GM21825 (cell line): ENCODE measurements at regions not wholly inside any gene's neighbourhood (a gene's known extent, or its start where the extent isn't known, plus 50 kb on each side); places are given as distances from the start of the nearest gene placed in this dataset.

Source experiments
- ATAC-seq: cut with Tn5 transposase; IDR thresholded peaks from one replicate; pipeline ENCODE4 v1.9.1; 2021; ENCODE audit warnings: mild to moderate bottlenecking, moderate library complexity; ENCODE audit not compliant: unreplicated experiment

DNA sequence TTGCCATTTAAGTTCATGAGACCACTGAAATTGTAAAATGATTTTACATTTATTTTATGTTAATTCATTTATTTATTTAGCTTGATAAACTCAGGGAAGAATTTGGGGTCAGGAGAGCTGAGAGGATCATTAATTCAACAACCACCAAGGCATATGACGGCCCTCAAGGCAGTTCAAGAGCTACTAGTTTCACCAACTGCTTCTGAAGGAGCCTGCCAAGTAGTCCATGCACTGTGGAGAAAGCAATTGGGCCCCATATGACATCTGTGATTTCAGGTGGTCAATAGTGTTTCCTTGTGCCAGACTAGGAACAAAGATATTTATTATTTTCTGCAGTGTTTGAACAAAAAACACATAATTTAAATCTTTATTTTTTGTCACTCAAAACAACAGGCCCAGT, 236.4 kb downstream of the CASP12 start:
- no peak for ATAC-seq

DNA sequence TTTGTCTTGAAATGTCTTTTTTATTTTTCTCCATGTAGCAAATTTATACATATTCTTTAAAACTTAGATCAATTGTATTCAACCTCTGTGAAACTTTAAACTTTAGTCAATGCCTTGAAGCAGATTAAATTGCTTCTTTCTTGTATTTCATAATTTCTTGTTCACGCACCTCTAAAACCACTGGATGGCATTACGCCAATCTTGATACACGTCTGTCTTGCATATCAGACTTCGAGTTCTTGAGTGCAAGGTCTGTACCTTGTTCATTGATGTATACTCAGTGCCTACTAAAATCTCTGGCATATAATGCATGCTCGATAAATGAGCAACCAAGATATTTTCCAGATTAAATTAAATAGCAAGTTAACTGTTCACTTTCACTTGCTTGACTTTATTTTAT, 236.8 kb downstream of the CASP12 start:
- ATAC-seq, result no peak

DNA sequence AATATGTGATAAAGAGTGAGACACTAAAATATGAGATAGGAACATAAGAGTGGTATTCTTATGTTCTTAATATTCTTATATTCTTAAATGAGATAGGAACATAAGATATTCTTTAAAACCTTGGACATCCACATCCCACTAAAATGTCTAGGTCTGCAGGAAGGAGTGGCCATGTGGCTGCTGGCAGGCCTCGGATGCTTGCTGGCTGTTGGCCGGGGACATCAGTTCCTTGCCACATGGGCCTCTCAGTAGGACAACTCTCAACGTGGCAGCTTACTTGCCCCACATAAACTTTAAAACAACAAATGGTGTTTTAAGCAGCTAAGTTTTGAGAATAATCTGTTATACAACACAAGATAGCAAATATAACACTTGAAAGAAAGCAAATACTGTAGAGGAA, 240.1 kb downstream of the CASP12 start:
- no peak for ATAC-seq

DNA sequence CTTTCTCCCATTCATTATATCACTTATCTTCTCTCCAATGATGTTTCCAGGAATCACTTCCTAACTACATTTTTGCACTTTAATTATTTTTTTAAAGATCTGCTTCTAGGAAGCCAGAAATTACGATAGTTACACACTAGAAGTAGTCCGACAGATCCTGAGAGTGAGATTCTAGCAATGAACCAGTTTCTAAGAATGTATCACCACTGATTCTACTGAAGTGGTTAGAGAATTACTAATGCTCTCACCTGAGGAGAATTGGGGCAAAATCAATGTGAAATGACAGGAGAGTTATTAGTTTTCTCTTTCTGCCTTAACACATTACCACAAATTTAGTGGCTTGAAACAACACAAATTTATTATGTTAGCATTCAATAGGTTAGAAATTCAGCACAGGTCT, 241.2 kb downstream of the CASP12 start:
- ATAC-seq, result no peak

DNA sequence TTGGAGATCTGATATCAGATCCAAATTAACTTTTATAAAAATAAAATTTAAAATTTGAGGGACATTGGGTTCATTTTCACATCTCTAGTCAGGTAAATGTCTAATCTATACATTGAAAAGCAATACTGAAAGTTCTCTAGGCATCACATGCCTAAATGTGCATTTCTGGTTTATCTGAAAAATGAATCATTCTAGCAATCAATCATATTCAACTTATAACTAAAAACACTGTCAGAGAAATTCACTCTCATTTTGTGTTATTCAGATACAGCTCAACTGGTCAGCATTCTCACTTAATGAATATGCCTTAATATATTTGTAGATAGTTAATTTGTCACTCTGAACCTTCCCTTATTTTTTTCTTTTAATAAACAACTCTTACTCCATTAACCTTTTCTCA, 243.2 kb downstream of the CASP12 start:
- ATAC-seq, result no peak

DNA sequence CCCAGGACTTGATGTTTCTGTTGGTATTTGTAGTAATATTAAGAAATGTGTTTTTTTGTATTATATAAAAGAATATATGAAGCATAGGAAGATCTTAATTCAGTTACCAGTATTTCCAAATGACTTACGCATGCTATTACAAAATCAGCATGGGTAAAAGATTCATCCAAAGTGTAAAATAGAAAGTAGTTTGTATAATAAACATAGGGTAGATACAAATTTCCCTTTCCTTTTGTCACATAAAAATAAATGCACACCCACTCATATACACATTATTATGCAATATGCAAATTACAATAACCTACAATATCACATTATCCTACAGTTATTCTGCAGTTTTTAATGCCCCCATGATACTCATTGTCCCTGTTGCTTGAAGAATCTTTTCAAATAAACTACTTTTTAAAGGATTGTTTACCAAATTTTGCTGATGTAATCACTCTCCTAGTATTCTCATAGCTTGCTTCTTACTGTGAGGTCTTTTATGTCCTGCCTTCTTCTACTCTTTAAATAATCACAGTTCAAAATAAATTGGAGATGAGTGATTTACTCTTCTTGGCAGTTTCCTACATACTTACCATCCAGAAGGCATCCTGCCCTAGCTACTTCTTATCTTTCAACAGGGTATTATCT, 244.0 kb downstream of the CASP12 start:
- ATAC-seq, result no peak

DNA sequence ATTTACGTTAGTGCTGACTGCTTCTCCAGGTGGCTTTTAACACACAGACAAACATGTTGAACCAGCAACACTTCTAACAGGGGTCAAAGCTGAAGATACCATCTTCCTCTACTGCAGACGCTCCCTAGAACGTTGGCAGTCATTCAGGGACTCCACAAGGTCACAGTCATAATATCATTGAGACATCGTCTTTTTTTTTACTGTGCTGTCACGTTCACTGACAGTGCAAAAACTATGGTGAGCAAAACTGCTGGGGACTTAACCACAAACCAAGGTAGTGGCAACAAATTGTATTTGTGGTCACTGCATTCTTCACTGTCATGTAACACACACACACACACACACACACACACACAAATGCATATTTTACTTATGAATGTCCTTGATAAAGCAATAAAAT, 244.9 kb downstream of the CASP12 start:
- ATAC-seq, result no peak

DNA sequence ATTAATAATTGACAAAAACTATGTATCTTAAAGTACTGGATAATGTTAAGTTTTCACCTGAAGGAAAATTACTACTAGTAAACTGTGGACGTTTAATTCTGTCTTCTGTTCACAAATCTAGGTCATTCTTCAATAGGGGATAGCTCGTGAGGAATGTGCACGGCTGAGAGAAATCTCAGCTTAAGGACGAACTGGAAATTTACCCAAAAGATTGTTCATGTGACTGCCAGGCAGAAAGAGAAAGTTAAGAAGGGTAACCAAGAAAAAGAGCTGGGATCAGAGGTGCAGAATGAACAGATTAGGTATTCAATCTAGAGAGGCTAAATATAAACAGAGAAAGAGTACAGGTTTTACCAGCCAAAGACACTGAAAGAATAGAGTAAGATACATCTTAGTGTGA, 245.3 kb downstream of the CASP12 start:
- no peak for ATAC-seq

DNA sequence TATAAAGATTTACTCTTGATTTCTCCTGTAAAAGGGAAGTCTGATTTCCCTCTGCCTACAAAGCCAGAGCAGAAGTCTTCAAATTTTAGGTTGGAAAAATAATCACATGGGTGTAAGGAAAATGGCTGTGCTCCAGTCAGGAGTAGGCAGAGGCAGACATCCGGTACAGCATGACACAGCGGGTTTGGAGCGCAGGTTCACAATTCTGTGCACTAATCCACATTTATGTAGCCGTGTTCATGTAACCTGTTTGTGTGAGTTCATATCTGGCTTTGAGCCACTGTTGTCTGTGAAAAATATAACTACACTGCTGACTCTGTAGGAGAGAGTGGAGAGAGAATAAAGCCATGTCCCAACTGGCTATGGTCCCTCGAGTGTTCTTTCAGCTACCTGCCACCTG, 248.0 kb downstream of the CASP12 start:
- no peak for ATAC-seq

DNA sequence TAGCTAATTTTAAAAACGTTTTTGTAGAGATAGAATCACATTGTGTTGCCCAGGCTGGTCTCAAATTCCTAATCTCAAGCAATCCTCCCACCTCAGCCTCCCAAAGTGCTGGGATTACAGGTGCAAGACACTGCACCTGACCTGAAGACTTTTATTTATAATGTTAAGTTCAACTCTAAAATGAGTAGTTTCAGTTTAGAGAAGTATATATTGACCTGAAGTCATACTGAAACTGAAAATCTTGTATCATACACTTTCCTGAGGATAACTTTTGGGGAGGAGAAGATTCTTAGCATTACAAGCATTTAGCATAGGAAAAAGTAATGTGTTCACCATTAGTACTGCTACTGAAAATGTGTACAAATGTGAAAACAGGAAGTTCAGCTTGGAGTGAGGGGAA, 249.3 kb downstream of the CASP12 start:
- no peak for ATAC-seq

DNA sequence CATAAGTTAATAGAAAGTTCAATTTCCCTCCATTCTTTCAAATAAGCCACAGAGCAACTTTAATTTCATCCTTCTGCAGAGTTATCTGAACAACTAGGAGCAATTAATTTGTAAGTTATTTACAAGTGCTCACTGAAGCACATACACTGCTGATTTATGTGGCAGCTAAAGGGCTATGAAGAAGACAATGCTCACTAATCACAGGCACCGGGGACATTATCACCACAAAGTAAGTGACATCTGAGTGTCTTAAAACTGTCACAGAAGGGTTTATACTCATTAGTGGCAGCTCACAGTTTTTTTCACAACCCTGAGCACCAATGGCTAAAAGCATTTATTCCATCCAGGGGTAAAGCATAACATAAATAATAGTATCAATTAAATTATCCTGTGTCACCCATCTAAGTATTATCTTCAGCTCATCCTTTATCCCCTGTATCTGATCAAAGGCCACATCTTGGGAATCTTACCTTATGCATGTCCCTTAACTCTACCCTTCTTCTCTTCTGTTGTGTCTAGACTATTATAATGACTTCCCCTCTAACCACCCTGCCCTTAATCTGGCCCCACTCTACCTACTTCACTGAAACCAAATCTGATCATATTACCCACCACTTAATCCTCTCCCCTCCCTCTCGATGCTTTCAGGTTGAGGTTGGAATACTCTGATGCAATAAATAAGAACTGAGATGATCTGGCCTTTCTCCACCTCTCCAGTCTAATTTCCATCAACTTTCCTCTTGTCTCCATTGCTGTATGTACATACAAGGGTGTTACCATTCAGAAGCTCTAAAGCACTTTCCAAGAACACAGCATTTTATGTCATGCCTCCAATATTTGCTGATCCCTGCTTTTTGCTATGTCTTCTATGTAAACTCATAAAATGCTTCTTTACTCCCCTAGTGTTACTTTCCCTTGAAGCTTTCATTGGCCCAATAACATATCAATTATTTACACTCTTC, 252.7 kb downstream of the CASP12 start:
- no peak for ATAC-seq

DNA sequence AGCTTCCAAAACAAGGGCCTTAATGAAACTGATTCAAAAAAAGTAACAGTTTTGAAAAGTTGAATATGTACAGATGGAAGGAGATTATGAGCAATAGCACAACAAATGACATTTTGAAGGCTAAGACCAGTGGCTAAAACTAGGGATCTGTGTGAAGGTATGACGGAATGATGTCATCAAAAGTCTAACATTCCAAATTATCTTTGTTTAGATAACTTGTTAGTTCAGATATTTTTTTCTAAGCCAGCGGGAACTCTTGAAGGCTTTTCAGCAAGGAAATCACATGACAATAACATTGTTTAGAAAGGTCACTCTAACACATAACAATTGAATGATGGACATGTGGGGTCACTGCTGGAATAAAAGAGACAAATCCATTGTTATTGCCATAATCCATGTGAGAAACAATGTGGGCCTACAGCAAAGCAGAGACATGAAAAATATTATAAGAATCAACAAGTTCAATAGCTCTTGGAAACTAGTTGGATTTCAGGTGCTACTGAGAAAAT, 260.5 kb downstream of the CASP12 start:
- ATAC-seq, result no peak

DNA sequence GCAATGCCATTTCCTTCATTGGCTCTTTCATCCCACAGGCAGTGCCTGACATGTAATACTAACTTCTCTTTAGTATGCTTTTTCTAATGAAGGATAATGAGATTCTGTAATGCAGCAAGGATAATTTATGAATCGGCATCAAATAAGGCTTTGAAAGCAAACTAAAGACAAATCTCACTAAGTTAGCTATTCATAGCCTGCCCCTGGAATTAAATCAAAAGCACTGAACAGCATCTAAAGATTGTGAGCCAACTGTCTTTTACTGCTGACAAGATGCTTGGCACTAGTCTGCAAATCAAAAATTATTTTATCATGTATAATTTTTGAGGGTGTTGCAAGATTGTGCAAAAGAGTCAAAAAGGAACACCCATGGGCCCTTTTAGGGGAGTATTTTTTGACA, 265.0 kb downstream of the CASP12 start:
- no peak for ATAC-seq

DNA sequence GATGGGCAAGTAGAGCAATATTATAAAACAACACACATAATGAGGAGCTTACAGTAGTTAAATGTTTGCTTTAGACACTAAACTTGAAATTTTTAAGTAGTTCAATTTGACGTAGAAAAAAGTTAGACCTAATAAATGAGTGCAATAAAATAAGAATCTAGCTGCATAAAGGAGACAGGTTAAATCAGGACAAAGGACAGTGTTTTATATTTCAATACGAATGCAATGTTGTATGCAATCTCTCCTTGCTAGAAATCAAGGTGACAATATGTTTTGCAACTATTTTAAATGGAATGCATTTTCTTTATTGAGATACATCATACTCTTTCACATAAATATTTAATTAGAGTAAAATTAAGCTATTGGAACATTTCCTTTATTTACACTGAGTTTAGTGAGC, 267.9 kb downstream of the CASP12 start:
- ATAC-seq, result no peak

DNA sequence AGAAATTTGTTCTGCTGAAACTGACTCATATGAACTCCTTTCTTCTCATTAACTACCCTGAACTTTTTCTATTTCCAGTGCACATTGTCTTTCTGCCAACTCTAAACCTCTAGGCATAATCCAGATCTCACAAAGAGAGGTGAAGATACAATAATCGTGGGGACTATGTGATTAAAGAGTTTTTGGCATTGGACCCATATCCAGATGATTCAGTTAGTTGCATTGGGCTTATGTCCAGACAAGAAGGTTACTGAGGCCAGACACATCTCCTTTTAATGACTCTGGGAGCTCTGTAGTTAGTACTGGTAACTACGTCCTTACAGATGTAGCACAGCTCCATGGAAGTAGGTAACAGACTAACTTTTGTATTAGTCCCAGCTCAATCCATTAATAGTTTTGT, 273.0 kb downstream of the CASP12 start:
- ATAC-seq, result no peak

DNA sequence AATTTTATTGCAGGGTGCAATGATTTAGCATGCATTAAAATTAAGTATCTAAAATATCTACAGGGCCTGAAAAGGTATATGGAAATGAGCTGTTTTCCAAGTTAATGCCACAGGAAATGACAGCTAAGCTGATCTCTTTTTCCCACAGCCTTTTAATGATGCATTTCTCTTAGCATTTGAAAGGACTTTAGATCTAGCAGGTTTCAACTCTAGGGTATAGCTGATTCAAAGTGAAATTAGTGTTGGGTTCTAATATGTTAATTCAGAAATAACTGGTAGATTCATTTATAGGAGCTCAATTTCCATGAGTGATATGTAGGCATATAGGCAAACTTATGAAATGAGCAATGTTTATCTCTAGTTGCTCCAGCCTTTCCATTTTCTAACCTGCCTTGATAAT, 274.2 kb downstream of the CASP12 start:
- ATAC-seq, result no peak

DNA sequence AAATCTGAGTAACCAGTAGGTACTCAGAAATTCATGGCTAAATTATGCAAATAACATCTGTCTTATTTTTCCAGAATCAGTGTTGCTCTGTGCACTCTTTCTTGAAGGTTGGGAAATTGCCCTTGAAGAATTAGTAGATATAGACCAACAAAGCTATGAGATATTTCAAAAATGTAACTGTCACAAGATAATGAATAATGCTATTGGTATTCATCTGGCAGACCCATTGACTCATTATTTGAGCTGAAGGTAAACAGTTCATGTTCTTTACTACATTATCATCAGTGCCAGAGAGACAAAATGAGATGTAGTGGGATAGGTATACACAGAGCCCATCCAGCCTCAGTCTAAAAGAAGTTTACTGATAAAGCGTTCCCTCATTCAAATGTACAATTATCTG, 274.7 kb downstream of the CASP12 start:
- ATAC-seq, result no peak

DNA sequence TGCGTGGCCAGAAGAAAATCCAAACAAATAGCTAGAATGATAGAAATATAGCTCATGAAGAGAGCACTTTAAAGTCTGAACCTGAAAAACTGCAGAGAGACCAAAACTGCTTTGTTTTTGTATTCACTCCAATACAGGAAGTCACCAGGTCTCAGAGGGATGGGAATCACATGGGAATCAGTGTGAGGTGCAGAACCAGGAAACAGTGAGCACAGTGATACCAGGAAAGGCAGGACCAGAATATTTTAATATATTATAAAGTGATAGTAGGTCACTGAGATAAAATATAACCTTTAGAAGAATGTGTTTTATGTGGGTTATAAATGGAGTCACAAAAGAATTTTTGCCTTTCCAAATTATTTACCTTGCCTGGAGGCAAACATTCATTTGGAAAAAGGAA, 277.3 kb downstream of the CASP12 start:
- ATAC-seq, result no peak

DNA sequence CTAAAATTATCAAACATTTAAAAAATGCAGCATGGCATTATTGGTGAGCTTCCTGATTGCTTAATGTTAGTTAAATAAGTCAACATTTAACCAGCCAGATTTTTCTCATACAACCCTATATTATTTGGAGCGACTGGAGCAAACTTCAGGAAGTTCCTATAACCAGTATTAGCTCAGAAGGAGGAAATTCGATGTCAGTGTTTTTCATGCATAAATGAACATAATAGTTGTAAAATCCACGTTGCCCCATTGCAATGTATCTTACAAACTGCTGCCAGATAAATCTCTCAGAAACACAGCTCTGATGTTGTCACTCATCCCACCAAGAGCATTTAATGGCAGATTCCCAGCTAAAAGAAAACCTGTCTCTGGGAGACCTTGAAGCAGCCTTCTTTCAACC, 278.5 kb downstream of the CASP12 start:
- no peak for ATAC-seq

DNA sequence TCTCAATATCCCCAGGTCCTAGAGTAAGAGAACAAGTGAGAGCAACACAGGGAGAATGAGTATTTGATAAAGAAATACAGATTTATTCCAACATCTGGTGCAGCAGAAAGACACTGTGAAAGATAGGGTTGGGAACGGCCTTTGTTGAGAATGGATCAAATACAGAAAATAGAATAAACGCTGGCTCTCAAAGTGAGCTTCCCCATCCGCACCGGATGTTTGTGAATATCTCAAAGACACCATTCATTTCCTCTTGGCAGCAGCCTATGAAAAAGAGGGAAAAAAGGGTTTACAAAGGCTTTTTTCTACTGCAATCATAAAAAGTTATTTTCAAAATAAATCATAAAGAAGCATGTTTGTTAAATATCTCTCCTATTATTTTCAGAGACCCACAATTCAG, 279.3 kb downstream of the CASP12 start:
- no peak for ATAC-seq

DNA sequence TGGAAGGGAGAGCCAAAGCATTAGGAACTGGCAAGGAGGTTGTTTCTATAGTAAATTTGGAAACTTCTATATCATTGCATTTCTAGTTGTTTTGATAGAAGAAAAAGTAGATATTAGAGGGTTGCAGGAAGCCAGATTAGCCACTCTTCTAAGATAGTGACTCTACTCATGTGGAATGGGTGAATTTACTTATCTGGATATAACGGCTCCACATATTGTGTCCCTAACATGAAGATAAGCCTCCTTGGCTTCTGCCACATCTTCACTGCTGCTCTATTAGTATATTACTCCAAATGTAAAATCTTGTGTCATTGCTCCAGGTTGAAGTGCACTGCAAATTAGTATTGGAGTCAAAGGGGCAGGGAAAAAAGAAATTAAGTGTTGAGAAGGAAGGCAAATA, 283.3 kb downstream of the CASP12 start:
- no peak for ATAC-seq

DNA sequence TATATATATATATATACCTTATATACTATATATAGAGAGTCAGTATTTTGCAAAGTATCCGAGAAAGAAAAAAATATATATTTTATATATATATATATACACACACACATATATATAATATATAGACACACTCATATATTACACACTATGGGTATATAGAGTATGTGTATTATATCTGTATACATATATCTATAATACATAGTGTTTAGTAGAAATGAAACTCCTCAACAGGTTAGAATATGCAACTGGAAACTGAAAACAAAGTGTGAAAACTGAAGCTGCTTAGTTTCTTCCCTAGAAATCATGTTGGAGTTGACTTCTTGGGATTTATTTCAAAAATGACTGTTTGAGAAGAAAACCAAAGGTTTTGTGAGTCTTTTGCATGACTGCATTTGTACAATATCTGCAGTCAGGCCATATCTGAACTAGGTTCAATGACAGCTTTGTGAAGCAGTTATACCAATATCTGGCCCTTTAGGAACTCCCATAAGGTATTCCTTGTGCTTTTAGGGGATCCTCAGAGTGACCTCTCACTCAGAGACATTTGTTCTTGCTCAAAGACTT, 284.1 kb downstream of the CASP12 start:
- ATAC-seq, result no peak
